Adrenal gland (tissue), 9 donors: ENCODE measurements at regions not wholly inside any gene's neighbourhood (a gene's known extent, or its start where the extent isn't known, plus 50 kb on each side); places are given as distances from the start of the nearest gene placed in this dataset.

ENCODE experiments used
- DNase-seq, 7 donors: peaks; one replicate each; pipeline ENCODE4 v3.0.0-alpha.2; 2019 to 2020
- H3K27ac ChIP-seq, 5 donors: fragments of 200-600 bp; sonication (generic) in 4 of 5; 1 replicate in 3 of 5; 2 replicates in 2 of 5; pipeline versions ENCODE4 v1.5.1 to v1.8.0; 2016 to 2020; ENCODE audit warnings: mild to moderate bottlenecking in 1 of 5
- H3K27me3 ChIP-seq: fragments of 200-600 bp; 2 replicates; pipeline ENCODE4 v1.8.0; 2021
- H3K36me3 ChIP-seq, 2 donors: fragments of 200-600 bp; replicated peaks in 1 of 2; 1 replicate in 1 of 2; 2 replicates in 1 of 2; pipeline versions ENCODE4 v1.5.1 to v1.8.0; 2018 to 2022
- H3K4me1 ChIP-seq, 2 donors: fragments of 200-600 bp; replicated peaks in 1 of 2; 1 replicate in 1 of 2; 2 replicates in 1 of 2; pipeline versions ENCODE4 v1.5.1 to v1.8.0; 2018 to 2021
- H3K4me3 ChIP-seq, 4 donors: fragments of 200-600 bp; sonication (generic) in 3 of 4; one replicate each; pipeline ENCODE4 v1.5.1; 2016 to 2018
- H3K9me3 ChIP-seq, 3 donors: fragments of 200-600 bp; sonication (generic) in 1 of 3; replicated peaks in 1 of 3; 1 replicate in 2 of 3; 2 replicates in 1 of 3; pipeline versions ENCODE4 v1.5.1 to v1.8.0; 2016 to 2021
- POLR2A ChIP-seq, 2 donors: fragments of 450-650 bp; IDR thresholded peaks; one replicate each; pipeline ENCODE4 v1.6.1; 2017; ENCODE audit warnings: antibody characterized with exemption in 2 of 2, mild to moderate bottlenecking in 2 of 2, moderate library complexity in 1 of 2
- WGBS, 4 donors: extraction: QIAGEN DNeasy Blood & Tissue Kit in 2 of 4; methylation state at CpG; one replicate each; pipeline versions ENCODE4 v1.1.5 to v1.1.7; 2013 to 2017; 5-methylcytosine and 5-hydroxymethylcytosine counted together
- intact Hi-C, 2 donors: fragments of 100-400 bp; cut with DNase I; formaldehyde crosslinking; loops; one replicate each; pipeline versions ENCODE4 v1.14.1 to v1.15.0; 2022 to 2023
- TF ChIP-seq, protein P1 (sequence below), 6 experiments: fragments of 450-650 bp in 4 of 6; fragments of 200-600 bp in 2 of 6; sonication (generic) in 1 of 6; IDR thresholded peaks; 1 replicate in 5 of 6; 2 replicates in 1 of 6; pipeline versions ENCODE4 v1.5.1 to v1.8.0; 2016 to 2021; ENCODE audit warnings: antibody characterized with exemption in 6 of 6, mild to moderate bottlenecking in 2 of 6, moderate library complexity in 1 of 6
- donor health status: healthy with polysubstance abuse.
- donor health status: Bipolar disorder and iron deficiency.
- donor health status: DM: yes; HTN: yes; CAD: no.
- donor health status: DM: no; HTN: no; CAD: no.
- donor health status: DM: no; HTN: no; CAD: no.

DNA sequence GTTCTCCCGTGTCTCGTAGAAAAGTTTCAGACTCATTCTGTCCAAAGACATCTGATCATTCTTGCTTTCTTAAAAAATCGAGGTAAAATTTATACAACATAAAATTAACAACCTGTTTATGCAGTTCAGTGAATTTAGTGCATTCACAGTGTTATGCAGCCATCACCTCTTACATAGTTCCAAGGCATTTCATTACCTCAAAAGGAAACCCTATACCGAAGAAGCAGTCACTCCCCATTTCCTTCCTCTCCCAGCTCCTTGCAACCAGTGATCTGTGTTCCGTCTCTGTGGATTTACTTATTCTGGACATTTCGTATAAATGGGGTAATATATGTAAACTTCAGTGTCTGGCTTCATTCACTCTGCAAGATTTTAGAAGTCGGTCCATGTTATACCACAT lies 103.5 kb upstream of the HS3ST3A1 start:
- H3K4me3 ChIP-seq: no peak overlapping the region
- no peak overlapping the region for H3K27ac ChIP-seq
- H3K4me1 ChIP-seq: no peaks in the 10 kb centered on the region
- WGBS, 4 donors: 69 to 77% (median 73%) methylated on average over 7 of the region's 7 CpGs
- H3K36me3 ChIP-seq: no peaks in the 10 kb centered on the region
- TF ChIP-seq, protein P1, sequence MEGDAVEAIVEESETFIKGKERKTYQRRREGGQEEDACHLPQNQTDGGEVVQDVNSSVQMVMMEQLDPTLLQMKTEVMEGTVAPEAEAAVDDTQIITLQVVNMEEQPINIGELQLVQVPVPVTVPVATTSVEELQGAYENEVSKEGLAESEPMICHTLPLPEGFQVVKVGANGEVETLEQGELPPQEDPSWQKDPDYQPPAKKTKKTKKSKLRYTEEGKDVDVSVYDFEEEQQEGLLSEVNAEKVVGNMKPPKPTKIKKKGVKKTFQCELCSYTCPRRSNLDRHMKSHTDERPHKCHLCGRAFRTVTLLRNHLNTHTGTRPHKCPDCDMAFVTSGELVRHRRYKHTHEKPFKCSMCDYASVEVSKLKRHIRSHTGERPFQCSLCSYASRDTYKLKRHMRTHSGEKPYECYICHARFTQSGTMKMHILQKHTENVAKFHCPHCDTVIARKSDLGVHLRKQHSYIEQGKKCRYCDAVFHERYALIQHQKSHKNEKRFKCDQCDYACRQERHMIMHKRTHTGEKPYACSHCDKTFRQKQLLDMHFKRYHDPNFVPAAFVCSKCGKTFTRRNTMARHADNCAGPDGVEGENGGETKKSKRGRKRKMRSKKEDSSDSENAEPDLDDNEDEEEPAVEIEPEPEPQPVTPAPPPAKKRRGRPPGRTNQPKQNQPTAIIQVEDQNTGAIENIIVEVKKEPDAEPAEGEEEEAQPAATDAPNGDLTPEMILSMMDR (IDR thresholded peaks at IDR 0.05): no peak
- TF ChIP-seq POLR2A (IDR thresholded peaks at IDR 0.05): no peak
- DNase-seq: no peak
- no peaks in the 10 kb centered on the region for H3K9me3 ChIP-seq
- intact Hi-C loops: no loop called here
- no peaks in the 10 kb centered on the region for H3K27me3 ChIP-seq

DNA sequence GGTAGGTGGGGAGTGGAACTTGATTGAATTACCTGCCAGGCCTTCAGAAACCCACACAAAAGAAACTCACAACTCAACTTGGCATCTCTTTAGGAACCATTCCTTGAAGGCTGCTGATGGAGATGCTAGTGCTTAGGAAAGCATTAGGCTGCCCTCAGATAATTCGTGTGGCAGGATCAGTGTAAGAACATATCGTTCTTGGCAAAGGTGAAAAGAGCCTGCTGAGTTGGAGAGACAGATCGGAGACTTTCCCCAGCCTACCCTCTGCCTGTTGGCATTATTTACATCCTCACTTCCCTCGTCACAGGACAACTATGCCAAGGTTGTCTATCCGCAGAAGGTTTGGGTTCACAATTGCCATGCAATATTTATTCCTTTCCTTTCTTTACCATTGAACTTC lies 120.0 kb upstream of the HS3ST3A1 start:
- no peak overlapping the region for H3K27ac ChIP-seq
- TF ChIP-seq, protein P1 (IDR thresholded peaks at IDR 0.05): no peak
- no peak for TF ChIP-seq POLR2A (IDR thresholded peaks at IDR 0.05)
- no peaks in the 10 kb centered on the region for H3K4me1 ChIP-seq
- no peaks in the 10 kb centered on the region for H3K27me3 ChIP-seq
- intact Hi-C loops: no loop called here
- no peaks in the 10 kb centered on the region for H3K9me3 ChIP-seq
- no peak overlapping the region for H3K4me3 ChIP-seq
- WGBS, 4 donors: 71 to 77% (median 75%) methylated on average over 5 of the region's 5 CpGs
- H3K36me3 ChIP-seq: no peaks in the 10 kb centered on the region
- no peak for DNase-seq

DNA sequence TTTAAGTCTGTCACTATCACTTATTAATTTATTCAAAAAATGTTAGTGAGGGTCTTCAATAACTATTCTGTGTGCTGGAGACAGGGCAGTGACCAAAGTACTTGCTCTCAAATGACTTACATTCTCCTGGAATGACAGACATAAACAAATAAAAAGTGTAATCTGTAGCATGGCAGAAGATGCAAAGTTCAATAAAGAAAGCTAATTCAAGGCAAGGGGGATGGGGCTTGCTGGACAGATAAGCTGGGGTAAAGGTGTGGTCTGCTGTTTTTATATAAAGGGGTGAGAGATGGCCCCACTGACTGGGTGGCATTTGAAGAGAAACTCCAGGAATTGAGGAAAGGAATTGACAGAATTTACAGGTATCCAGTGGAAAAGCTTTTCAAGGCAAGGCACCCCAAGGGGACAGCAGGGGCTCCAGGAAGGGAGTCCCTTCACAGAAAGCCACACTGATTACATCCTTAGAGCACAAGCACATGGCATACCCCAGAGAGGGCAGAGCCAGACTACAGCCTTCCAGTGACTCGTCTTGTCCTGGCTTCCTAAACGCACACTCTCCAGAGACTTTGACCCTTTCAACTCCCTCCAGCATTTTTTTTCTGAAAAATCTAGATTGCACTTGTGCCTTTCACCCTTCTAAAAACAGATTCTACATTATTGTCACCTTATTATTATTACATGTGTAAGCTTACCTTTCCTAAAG lies 123.7 kb upstream of the HS3ST3A1 start:
- Histone ChIP-seq H3K36me3 (no peaks in the 10 kb centered on the region), H3K4me3 (no peak overlapping the region), H3K4me1 (no peaks in the 10 kb centered on the region), H3K9me3 (no peaks in the 10 kb centered on the region), H3K27ac (no peak overlapping the region), H3K27me3 (no peaks in the 10 kb centered on the region)
- no peak for DNase-seq
- intact Hi-C loops: no loop called here
- TF ChIP-seq, protein P1 (IDR thresholded peaks at IDR 0.05): no peak
- TF ChIP-seq POLR2A (IDR thresholded peaks at IDR 0.05): no peak
- 13 to 20% (median 18%) methylated on average over 2 of the region's 2 CpGs for WGBS, 4 donors

DNA sequence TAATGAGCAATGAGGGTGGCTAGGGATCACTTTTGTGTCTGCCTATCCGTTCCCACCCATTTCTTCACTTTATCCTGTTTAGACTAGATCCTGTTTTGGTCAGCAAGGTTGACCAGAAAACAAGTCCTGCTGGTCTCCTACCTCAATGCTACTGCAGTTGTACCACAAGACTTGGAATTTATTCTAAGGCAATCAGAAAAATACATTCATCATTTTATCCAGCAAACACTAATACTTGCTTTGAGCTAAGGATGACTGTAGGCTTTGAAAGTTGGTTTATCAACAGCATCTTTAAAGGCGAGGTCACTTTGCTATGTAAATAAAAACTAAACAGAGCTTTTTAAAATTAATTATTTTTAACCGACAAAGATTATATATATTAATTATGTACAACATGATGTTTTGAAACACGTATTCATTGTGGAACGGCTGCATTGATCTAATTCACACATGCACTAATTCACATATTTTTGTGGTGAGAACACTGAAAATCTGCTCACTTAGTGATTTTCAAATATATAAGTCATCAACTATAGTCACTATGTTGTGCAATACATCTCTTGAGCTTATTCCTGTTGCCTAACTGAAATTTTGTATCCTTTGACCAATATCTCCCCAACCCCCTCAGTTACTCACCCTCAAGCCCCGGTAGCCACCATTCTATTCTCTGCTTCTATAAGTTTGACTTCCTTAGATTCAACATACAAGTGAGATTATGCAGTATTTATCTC lies 125.9 kb upstream of the HS3ST3A1 start:
- no peak for TF ChIP-seq POLR2A (IDR thresholded peaks at IDR 0.05)
- TF ChIP-seq, protein P1 (IDR thresholded peaks at IDR 0.05): no peak
- 75 to 87% (median 80%) methylated on average over 6 of the region's 6 CpGs for WGBS, 4 donors
- Histone ChIP-seq H3K4me1 (no peaks in the 10 kb centered on the region), H3K9me3 (no peaks in the 10 kb centered on the region), H3K27ac (no peak overlapping the region), H3K4me3 (no peak overlapping the region), H3K27me3 (no peaks in the 10 kb centered on the region), H3K36me3 (no peaks in the 10 kb centered on the region)
- no peak for DNase-seq
- intact Hi-C loops: no loop called here
